Uterus (tissue), 3 donors: ENCODE measurements at regions not wholly inside any gene's neighbourhood (a gene's known extent, or its start where the extent isn't known, plus 50 kb on each side); places are given as distances from the start of the nearest gene placed in this dataset.

Experiments used
- DNase-seq, 2 donors: peaks; one replicate each; pipeline ENCODE4 v3.0.0-alpha.2; 2019 to 2020
- H3K27ac ChIP-seq, 2 donors: fragments of 200-600 bp; sonication (generic); 1 replicate in 1 of 2; 2 replicates in 1 of 2; pipeline ENCODE4 v1.5.1; 2016 to 2018
- H3K27me3 ChIP-seq, 2 donors: fragments of 200-600 bp; sonication (generic); one replicate each; pipeline ENCODE4 v1.5.1; 2018 to 2019; ENCODE audit warnings: control low read depth in 1 of 2
- H3K36me3 ChIP-seq, 2 donors: fragments of 200-600 bp; sonication (generic); one replicate each; pipeline ENCODE4 v1.5.1; 2019; ENCODE audit warnings: control low read depth in 1 of 2
- H3K4me1 ChIP-seq, 2 donors: fragments of 200-600 bp; sonication (generic); one replicate each; pipeline ENCODE4 v1.5.1; 2018 to 2019; ENCODE audit warnings: control low read depth in 1 of 2
- H3K4me3 ChIP-seq, 2 donors: fragments of 200-600 bp; sonication (generic); 1 replicate in 1 of 2; 2 replicates in 1 of 2; pipeline ENCODE4 v1.5.1; 2018 to 2019; ENCODE audit warnings: mild to moderate bottlenecking in 1 of 2
- H3K9me3 ChIP-seq, 2 donors: fragments of 200-600 bp; sonication (generic); one replicate each; pipeline ENCODE4 v1.5.1; 2019; ENCODE audit warnings: control low read depth in 1 of 2
- CTCF ChIP-seq, 4 experiments: fragments of 200-600 bp in 2 of 4; fragments of 450-650 bp in 2 of 4; sonication (generic) in 2 of 4; IDR thresholded peaks; one replicate each; pipeline ENCODE4 v1.5.1; 2016 to 2019; ENCODE audit warnings: antibody characterized with exemption in 4 of 4, mild to moderate bottlenecking in 2 of 4, moderate library complexity in 1 of 4
- POLR2A ChIP-seq, 2 donors: fragments of 450-650 bp; IDR thresholded peaks; one replicate each; pipeline ENCODE4 v1.6.1; 2016; ENCODE audit warnings: antibody characterized with exemption in 2 of 2, mild to moderate bottlenecking in 1 of 2, moderate library complexity in 1 of 2
- intact Hi-C: fragments of 100-400 bp; cut with DNase I; formaldehyde crosslinking; loops from one replicate; pipeline ENCODE4 v1.15.1; 2023; ENCODE audit warnings: low total_unique reads
- donor health status: DM: yes; HTN: yes; CAD: no.

GRCh38 chr3:177977381-177978158 is 558.7 kb upstream of the KCNMB2 start:
- Histone ChIP-seq H3K4me3 (no peak overlapping the region), H3K36me3 (no peaks in the 10 kb centered on the region), H3K27me3 (no peaks in the 10 kb centered on the region), H3K4me1 (no peaks in the 10 kb centered on the region), H3K9me3 (no peaks in the 10 kb centered on the region), H3K27ac (no peak overlapping the region)
- TF ChIP-seq POLR2A (IDR thresholded peaks at IDR 0.05) (no peak), CTCF (IDR thresholded peaks at IDR 0.05) (no peak)
- intact Hi-C loops: no loop called here
- no peak for DNase-seq

GRCh38 chr3:177978946-177979345 is 557.3 kb upstream of the KCNMB2 start:
- intact Hi-C loops: no loop called here
- Histone ChIP-seq H3K9me3 (no peaks in the 10 kb centered on the region), H3K27ac (no peak overlapping the region), H3K36me3 (no peaks in the 10 kb centered on the region), H3K27me3 (no peaks in the 10 kb centered on the region), H3K4me3 (no peak overlapping the region), H3K4me1 (no peaks in the 10 kb centered on the region)
- DNase-seq: no peak
- TF ChIP-seq CTCF (IDR thresholded peaks at IDR 0.05): no peak
- no peak for TF ChIP-seq POLR2A (IDR thresholded peaks at IDR 0.05)

GRCh38 chr3:177979703-177980102 is 556.5 kb upstream of the KCNMB2 start:
- H3K27me3 ChIP-seq: no peaks in the 10 kb centered on the region
- H3K9me3 ChIP-seq: no peaks in the 10 kb centered on the region
- H3K27ac ChIP-seq: no peak overlapping the region
- no peak for TF ChIP-seq POLR2A (IDR thresholded peaks at IDR 0.05)
- no peak for TF ChIP-seq CTCF (IDR thresholded peaks at IDR 0.05)
- intact Hi-C loops: no loop called here
- no peaks in the 10 kb centered on the region for H3K36me3 ChIP-seq
- no peak overlapping the region for H3K4me3 ChIP-seq
- no peaks in the 10 kb centered on the region for H3K4me1 ChIP-seq
- DNase-seq: no peak

GRCh38 chr3:177981576-177981975 is 554.7 kb upstream of the KCNMB2 start:
- Histone ChIP-seq H3K36me3 (no peaks in the 10 kb centered on the region), H3K27me3 (no peaks in the 10 kb centered on the region), H3K4me3 (no peak overlapping the region), H3K27ac (no peak overlapping the region), H3K9me3 (no peaks in the 10 kb centered on the region), H3K4me1 (no peaks in the 10 kb centered on the region)
- intact Hi-C loops: no loop called here
- TF ChIP-seq POLR2A (IDR thresholded peaks at IDR 0.05): no peak
- TF ChIP-seq CTCF (IDR thresholded peaks at IDR 0.05): no peak
- no peak for DNase-seq

GRCh38 chr3:177982034-177982433 is 554.2 kb upstream of the KCNMB2 start:
- no peaks in the 10 kb centered on the region for H3K36me3 ChIP-seq
- no peak overlapping the region for H3K27ac ChIP-seq
- no peaks in the 10 kb centered on the region for H3K27me3 ChIP-seq
- no peak for DNase-seq
- H3K9me3 ChIP-seq: no peaks in the 10 kb centered on the region
- intact Hi-C loops: no loop called here
- no peak for TF ChIP-seq POLR2A (IDR thresholded peaks at IDR 0.05)
- no peak for TF ChIP-seq CTCF (IDR thresholded peaks at IDR 0.05)
- H3K4me1 ChIP-seq: no peaks in the 10 kb centered on the region
- H3K4me3 ChIP-seq: no peak overlapping the region
